Stomach (tissue), 8 donors: ENCODE measurements at regions not wholly inside any gene's neighbourhood (a gene's known extent, or its start where the extent isn't known, plus 50 kb on each side); places are given as distances from the start of the nearest gene placed in this dataset.
A peak's percentile ranks its signal among the peaks of the same experiment; 100 is the strongest.

Experiments used
- DNase-seq, 2 donors: peaks; one replicate each; pipeline versions ENCODE4 v3.0.0 to v3.0.0-alpha.2; 2013 to 2019
- H3K27ac ChIP-seq, 5 donors: fragments of 200-600 bp in 4 of 5; sonication (generic) in 4 of 5; one replicate each; pipeline ENCODE4 v1.5.1; 2013 to 2019; ENCODE audit warnings: mild to moderate bottlenecking in 1 of 5, moderate library complexity in 1 of 5
- H3K27me3 ChIP-seq, 3 donors: fragments of 200-600 bp; sonication (generic); one replicate each; pipeline ENCODE4 v1.5.1; 2017 to 2019; ENCODE audit warnings: mixed run types in 1 of 3
- H3K36me3 ChIP-seq, 4 donors: fragments of 200-600 bp; sonication (generic); 1 replicate in 3 of 4; 2 replicates in 1 of 4; pipeline ENCODE4 v1.5.1; 2016 to 2019
- H3K4me1 ChIP-seq, 4 donors: fragments of 200-600 bp; sonication (generic); one replicate each; pipeline ENCODE4 v1.5.1; 2016 to 2019
- H3K4me3 ChIP-seq, 4 donors: fragments of 200-600 bp; sonication (generic) in 3 of 4; one replicate each; pipeline ENCODE4 v1.5.1; 2016 to 2019; ENCODE audit warnings: mild to moderate bottlenecking in 1 of 4
- H3K9me3 ChIP-seq, 4 donors: fragments of 200-600 bp; sonication (generic); one replicate each; pipeline ENCODE4 v1.5.1; 2016 to 2019
- CTCF ChIP-seq, 7 experiments: fragments of 450-650 bp in 4 of 7; fragments of 200-600 bp in 3 of 7; sonication (generic) in 3 of 7; IDR thresholded peaks; one replicate each; pipeline ENCODE4 v1.5.1; 2016 to 2019; ENCODE audit warnings: antibody characterized with exemption in 7 of 7, control low read depth in 2 of 7, mild to moderate bottlenecking in 1 of 7
- EP300 ChIP-seq: sonication (generic); formaldehyde crosslinking; IDR thresholded peaks from one replicate; pipeline ENCODE4 v1.6.1; 2017; ENCODE audit warnings: antibody characterized with exemption
- POLR2A ChIP-seq, 4 donors: fragments of 450-650 bp; IDR thresholded peaks; one replicate each; pipeline ENCODE4 v1.6.1; 2016; ENCODE audit warnings: antibody characterized with exemption in 4 of 4, control low read depth in 2 of 4, mild to moderate bottlenecking in 1 of 4, moderate library complexity in 1 of 4
- POLR2AphosphoS5 ChIP-seq, 3 donors: sonication (generic); formaldehyde crosslinking; IDR thresholded peaks; one replicate each; pipeline ENCODE4 v1.6.1; 2016; ENCODE audit warnings: antibody characterized with exemption in 3 of 3
- WGBS, 5 donors: extraction: QIAGEN DNeasy Blood & Tissue Kit in 3 of 5; methylation state at CpG; one replicate each; pipeline versions ENCODE4 v1.1.5 to v1.1.7; 2013 to 2018; 5-methylcytosine and 5-hydroxymethylcytosine counted together
- intact Hi-C: fragments of 100-400 bp; cut with DNase I; formaldehyde crosslinking; loops from one replicate; pipeline ENCODE4 v1.15.1; 2023; ENCODE audit warnings: low total_unique reads
- donor health status: healthy with polysubstance abuse.
- donor health status: Bipolar disorder and iron deficiency.
- donor health status: healthy.

- H3K36me3 ChIP-seq: no peaks in the 10 kb centered on the region
- H3K27ac ChIP-seq: no peak overlapping the region
- H3K27me3 ChIP-seq: peaks cover 0 to 6% (median 0%) of the 10 kb centered on the region in 3 donors
- 49 to 70% (median 59%) methylated on average over 10 of the region's 10 CpGs for WGBS, 5 donors
- H3K4me1 ChIP-seq: no peaks in the 10 kb centered on the region
- TF ChIP-seq CTCF (IDR thresholded peaks at IDR 0.05): no peak
- no peak for TF ChIP-seq EP300
- TF ChIP-seq POLR2AphosphoS5 (IDR thresholded peaks at IDR 0.05): no peak
- TF ChIP-seq POLR2A (IDR thresholded peaks at IDR 0.05): no peak
- no peaks in the 10 kb centered on the region for H3K9me3 ChIP-seq
- intact Hi-C loops: no loop called here
- peak in 1 of 2 donors; percentile 59 for DNase-seq
- H3K4me3 ChIP-seq: no peak overlapping the region
Measured at GRCh38 chr19:32129141-32129540, 216.3 kb upstream of the ZNF507 start.

DNA sequence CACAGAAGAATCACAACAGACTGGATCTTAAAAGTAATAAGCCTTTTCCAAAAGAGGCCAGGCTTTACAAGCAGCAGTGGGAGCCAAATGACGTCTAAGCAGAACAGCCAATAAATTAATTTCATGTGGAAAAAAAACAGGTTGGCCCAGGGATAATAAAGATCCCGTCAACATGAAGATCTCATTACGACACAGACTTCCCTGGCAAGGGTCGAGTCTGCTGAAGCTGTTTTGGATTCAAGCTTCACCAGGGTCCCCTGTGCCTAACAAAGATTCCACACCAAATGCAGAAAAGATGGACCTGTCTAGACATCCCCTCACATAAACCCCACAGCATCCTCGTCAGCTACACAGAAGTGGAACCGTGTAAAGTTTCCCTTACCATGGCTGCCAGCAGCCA, 215.1 kb upstream of the ZNF507 start:
- intact Hi-C loops: no loop called here
- no peaks in the 10 kb centered on the region for H3K36me3 ChIP-seq
- WGBS, 5 donors: 43 to 55% (median 47%) methylated on average over 6 of the region's 6 CpGs
- H3K27me3 ChIP-seq: peaks cover 0 to 6% (median 0%) of the 10 kb centered on the region in 3 donors
- H3K9me3 ChIP-seq: no peaks in the 10 kb centered on the region
- H3K4me1 ChIP-seq: no peaks in the 10 kb centered on the region
- peak in 1 of 2 donors; percentile 52 for DNase-seq
- H3K4me3 ChIP-seq: no peak overlapping the region
- TF ChIP-seq POLR2AphosphoS5 (IDR thresholded peaks at IDR 0.05): no peak
- TF ChIP-seq CTCF (IDR thresholded peaks at IDR 0.05): no peak
- no peak for TF ChIP-seq POLR2A (IDR thresholded peaks at IDR 0.05)
- no peak for TF ChIP-seq EP300
- H3K27ac ChIP-seq: no peak overlapping the region

DNA sequence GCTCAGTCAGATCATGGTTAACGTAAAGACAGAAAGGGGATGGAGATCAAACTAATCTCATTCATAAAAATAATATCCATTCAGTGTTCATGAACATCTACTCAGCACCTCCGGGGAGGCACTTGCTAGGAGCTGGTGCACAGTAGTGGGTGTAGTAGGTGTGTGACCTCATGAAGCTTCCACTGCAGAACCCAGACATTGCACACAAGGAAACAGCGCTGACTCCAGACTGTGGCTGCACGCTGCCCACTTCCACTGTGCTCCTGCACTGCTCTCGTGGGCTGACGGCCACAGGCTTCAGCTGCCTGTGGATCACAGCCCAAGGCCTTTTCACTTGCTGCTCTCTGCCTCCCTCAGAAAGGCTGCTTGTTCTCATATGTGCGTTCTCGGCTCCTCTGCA, 214.4 kb upstream of the ZNF507 start:
- Histone ChIP-seq H3K4me1 (no peaks in the 10 kb centered on the region), H3K4me3 (no peak overlapping the region), H3K27me3 (peaks cover 0 to under 1% (median 0%) of the 10 kb centered on the region in 3 donors), H3K36me3 (no peaks in the 10 kb centered on the region), H3K27ac (no peak overlapping the region), H3K9me3 (no peaks in the 10 kb centered on the region)
- intact Hi-C loops: no loop called here
- 66 to 84% (median 79%) methylated on average over 8 of the region's 8 CpGs for WGBS, 5 donors
- TF ChIP-seq POLR2A (IDR thresholded peaks at IDR 0.05) (no peak), EP300 (no peak), POLR2AphosphoS5 (IDR thresholded peaks at IDR 0.05) (no peak), CTCF (IDR thresholded peaks at IDR 0.05) (no peak)
- peak in 1 of 2 donors; percentile 4 for DNase-seq

- TF ChIP-seq EP300 (no peak), POLR2AphosphoS5 (IDR thresholded peaks at IDR 0.05) (no peak), POLR2A (IDR thresholded peaks at IDR 0.05) (no peak), CTCF (IDR thresholded peaks at IDR 0.05) (no peak)
- WGBS, 5 donors: 77 to 88% (median 82%) methylated on average over 5 of the region's 5 CpGs
Measured at GRCh38 chr19:32138416-32138815, 207.0 kb upstream of the ZNF507 start.

More at GRCh38 chr19:32138416-32138815, 207.0 kb upstream of the ZNF507 start:
- no peaks in the 10 kb centered on the region for H3K36me3 ChIP-seq
- DNase-seq: no peak
- no peaks in the 10 kb centered on the region for H3K27me3 ChIP-seq
- H3K27ac ChIP-seq: no peak overlapping the region
- H3K9me3 ChIP-seq: no peaks in the 10 kb centered on the region
- intact Hi-C loops: no loop called here
- H3K4me3 ChIP-seq: no peak overlapping the region
- no peaks in the 10 kb centered on the region for H3K4me1 ChIP-seq
